IMR-90 (cell line): ENCODE measurements at regions not wholly inside any gene's neighbourhood (a gene's known extent, or its start where the extent isn't known, plus 50 kb on each side); places are given as distances from the start of the nearest gene placed in this dataset.

Experiments used
- ATAC-seq: fragments of 200-7000 bp; cut with Tn5 transposase; 2 replicates; pipeline ENCODE4 v1.9.1; 2020; ENCODE audit warnings: low read depth, mild to moderate bottlenecking, moderate library complexity
- BruUV-seq: library from RNA; stranded (reverse); fragments of 400-500 nt; replicated peaks from 2 replicates; lab custom pipeline; 2021; lab: Mats Ljungman, UMichigan
- CTCF ChIA-PET: fragments of 300-600 bp; formaldehyde crosslinking; extraction: SDS; loops from one replicate; lab custom pipeline; 2021; ENCODE audit warnings: antibody characterized with exemption; lab: Yijun Ruan, JAX
- POLR2A ChIA-PET: fragments of 300-600 bp; sonication (Branson Sonifier 250); formaldehyde crosslinking; loops from one replicate; lab custom pipeline; 2022; ENCODE audit warnings: antibody characterized with exemption; ENCODE audit not compliant: unreplicated experiment; lab: Charles Lee
- DNase-seq: peaks from one replicate; pipeline ENCODE4 v3.0.0; 2013
- H2AFZ ChIP-seq: replicated peaks from 2 replicates; pipeline ENCODE3; 2013; ENCODE audit warnings: low read length, mild to moderate bottlenecking; ENCODE audit not compliant: poor library complexity
- H2AK5ac ChIP-seq: 2 replicates; pipeline ENCODE4 v1.6.1; 2013; ENCODE audit warnings: low read depth, low read length, inconsistent platforms
- H2AK9ac ChIP-seq: replicated peaks from 2 replicates; pipeline ENCODE3; 2013; ENCODE audit warnings: mild to moderate bottlenecking, low read depth, low read length, moderate library complexity; ENCODE audit not compliant: poor library complexity
- H2BK120ac ChIP-seq: 2 replicates; pipeline ENCODE4 v1.6.1; 2013; ENCODE audit warnings: low read depth, low read length, inconsistent platforms
- H2BK15ac ChIP-seq: 3 replicates; pipeline ENCODE4 v1.6.1; 2013; ENCODE audit warnings: low read depth, low read length, inconsistent platforms
- H2BK20ac ChIP-seq: 2 replicates; pipeline ENCODE4 v1.6.1; 2013; ENCODE audit warnings: low read depth, mild to moderate bottlenecking, inconsistent platforms, low read length, moderate library complexity
- H2BK5ac ChIP-seq: 2 replicates; pipeline ENCODE4 v1.6.1; 2013; ENCODE audit warnings: mild to moderate bottlenecking, low read depth, low read length, inconsistent platforms; ENCODE audit not compliant: poor library complexity, severe bottlenecking
- H3K14ac ChIP-seq: replicated peaks from 2 replicates; pipeline ENCODE4 v1.6.1; 2013; ENCODE audit warnings: low read depth, low read length, inconsistent platforms
- H3K18ac ChIP-seq: 2 replicates; pipeline ENCODE4 v1.6.1; 2013; ENCODE audit warnings: low read depth, low read length, control low read depth
- H3K23ac ChIP-seq: 2 replicates; pipeline ENCODE4 v1.6.1; 2013; ENCODE audit warnings: low read depth, low read length, inconsistent platforms
- H3K27ac ChIP-seq: 2 replicates; pipeline ENCODE4 v1.5.1; 2013; ENCODE audit warnings: mild to moderate bottlenecking, control low read depth, low read length; ENCODE audit not compliant: insufficient read depth
- H3K27me3 ChIP-seq: 2 replicates; pipeline ENCODE4 v1.6.1; 2013; ENCODE audit warnings: low read length; ENCODE audit not compliant: control insufficient read depth, insufficient read depth
- H3K36me3 ChIP-seq: 2 replicates; pipeline ENCODE4 v1.6.1; 2013; ENCODE audit warnings: low read length, mixed read lengths; ENCODE audit not compliant: control insufficient read depth, insufficient read depth
- H3K4ac ChIP-seq: 2 replicates; pipeline ENCODE4 v1.6.1; 2013; ENCODE audit warnings: low read depth, low read length, inconsistent platforms
- H3K4me1 ChIP-seq: 2 replicates; pipeline ENCODE4 v1.6.1; 2013; ENCODE audit warnings: low read length, mixed read lengths; ENCODE audit not compliant: control insufficient read depth, insufficient read depth
- H3K4me2 ChIP-seq: 2 replicates; pipeline ENCODE4 v1.6.1; 2013; ENCODE audit warnings: low read depth, mild to moderate bottlenecking, control low read depth, low read length, moderate library complexity
- H3K4me3 ChIP-seq: 2 replicates; pipeline ENCODE4 v1.5.1; 2013; ENCODE audit warnings: low read depth, mild to moderate bottlenecking, control low read depth, low read length, moderate library complexity; ENCODE audit not compliant: insufficient read depth
- H3K56ac ChIP-seq: 2 replicates; pipeline ENCODE4 v1.6.1; 2013; ENCODE audit warnings: low read length, inconsistent platforms; ENCODE audit not compliant: insufficient read depth; ENCODE audit errors: extremely low read depth
- H3K79me1 ChIP-seq, 2 experiments: 2 replicates each; pipeline ENCODE4 v1.6.1; 2013; ENCODE audit warnings: low read length in 2 of 2, inconsistent platforms in 1 of 2, low read depth in 1 of 2
- H3K9ac ChIP-seq: 2 replicates; pipeline ENCODE4 v1.6.1; 2013; ENCODE audit warnings: low read depth, low read length, control low read depth
- H3K9me1 ChIP-seq: 2 replicates; pipeline ENCODE4 v1.6.1; 2013; ENCODE audit warnings: low read length, inconsistent platforms; ENCODE audit not compliant: insufficient read depth
- H3K9me3 ChIP-seq: 2 replicates; pipeline ENCODE4 v1.6.1; 2013; ENCODE audit warnings: low read length; ENCODE audit not compliant: control insufficient read depth, insufficient read depth
- H4K20me1 ChIP-seq: 2 replicates; pipeline ENCODE4 v1.6.1; 2013; ENCODE audit warnings: low read length, inconsistent platforms; ENCODE audit not compliant: insufficient read depth
- H4K5ac ChIP-seq: 2 replicates; pipeline ENCODE4 v1.6.1; 2013; ENCODE audit warnings: mild to moderate bottlenecking, low read depth, low read length, control low read depth
- H4K8ac ChIP-seq, 2 experiments: 2 replicates each; pipeline ENCODE4 v1.6.1; 2013; ENCODE audit warnings: low read depth in 2 of 2, low read length in 2 of 2, control low read depth in 1 of 2, inconsistent platforms in 1 of 2
- H4K91ac ChIP-seq: 2 replicates; pipeline ENCODE4 v1.6.1; 2013; ENCODE audit warnings: low read depth, low read length, inconsistent platforms; ENCODE audit not compliant: insufficient read depth
- BHLHE40 ChIP-seq: fragments of 150-350 bp; IDR thresholded peaks from 2 replicates; pipeline ENCODE4 v1.6.1; 2016; ENCODE audit warnings: mild to moderate bottlenecking, low read depth, low read length
- CEBPB ChIP-seq: IDR thresholded peaks from 2 replicates; pipeline ENCODE4 v1.6.1; 2012; ENCODE audit warnings: low read depth, low read length, improper control_type of control experiment
- CHD1 ChIP-seq: IDR thresholded peaks from 2 replicates; pipeline ENCODE4 v1.6.1; 2012; ENCODE audit warnings: low read depth, low read length, improper control_type of control experiment
- CTCF ChIP-seq: conservative IDR thresholded peaks from 2 replicates; pipeline ENCODE4 v1.5.1; 2012; ENCODE audit warnings: mild to moderate bottlenecking, low read depth, low read length, improper control_type of control experiment
- ELK1 ChIP-seq: fragments of 150-350 bp; IDR thresholded peaks from 2 replicates; pipeline ENCODE4 v1.6.1; 2016; ENCODE audit warnings: low read depth, mild to moderate bottlenecking, low read length, moderate library complexity, borderline replicate concordance
- FOS ChIP-seq: fragments of 150-350 bp; IDR thresholded peaks from 2 replicates; pipeline ENCODE4 v1.6.1; 2016; ENCODE audit warnings: low read depth, low read length
- MAFK ChIP-seq: IDR thresholded peaks from 2 replicates; pipeline ENCODE4 v1.6.1; 2012; ENCODE audit warnings: low read depth, low read length, improper control_type of control experiment
- MAZ ChIP-seq: IDR thresholded peaks from 2 replicates; pipeline ENCODE4 v1.6.1; 2012; ENCODE audit warnings: low read depth, mild to moderate bottlenecking, low read length, improper control_type of control experiment, moderate library complexity, borderline replicate concordance
- MXI1 ChIP-seq: IDR thresholded peaks from 2 replicates; pipeline ENCODE4 v1.6.1; 2012; ENCODE audit warnings: low read depth, mild to moderate bottlenecking, low read length, moderate library complexity, borderline replicate concordance
- NFE2L2 ChIP-seq: fragments of 150-350 bp; IDR thresholded peaks from 2 replicates; pipeline ENCODE4 v1.6.1; 2016; ENCODE audit warnings: low read depth, mild to moderate bottlenecking, low read length
- POLR2A ChIP-seq: IDR thresholded peaks from 2 replicates; pipeline ENCODE4 v1.6.1; 2012; ENCODE audit warnings: mild to moderate bottlenecking, low read depth, low read length
- RAD21 ChIP-seq: IDR thresholded peaks from 2 replicates; pipeline ENCODE4 v1.6.1; 2012; ENCODE audit warnings: low read length, improper control_type of control experiment
- RCOR1 ChIP-seq: IDR thresholded peaks from 2 replicates; pipeline ENCODE4 v1.6.1; 2012; ENCODE audit warnings: mild to moderate bottlenecking, low read length, improper control_type of control experiment; ENCODE audit not compliant: insufficient replicate concordance
- RFX5 ChIP-seq: IDR thresholded peaks from 2 replicates; pipeline ENCODE4 v1.8.0; 2012; ENCODE audit warnings: low read depth, mild to moderate bottlenecking, low read length, moderate library complexity
- SMC3 ChIP-seq: fragments of 150-350 bp; IDR thresholded peaks from 2 replicates; pipeline ENCODE4 v1.6.1; 2016; ENCODE audit warnings: low read depth, mild to moderate bottlenecking, antibody characterized with exemption, low read length, moderate library complexity
- USF2 ChIP-seq: fragments of 150-350 bp; IDR thresholded peaks from 2 replicates; pipeline ENCODE4 v1.6.1; 2017; ENCODE audit warnings: mild to moderate bottlenecking, antibody characterized with exemption, low read length, low read depth
- WGBS, 2 experiments: methylation state at CpG; one replicate each; pipeline versions ENCODE4 v1.1.5 to v1.1.7; 2013; ENCODE audit warnings: missing lambda C conversion rate in 2 of 2; ENCODE audit not compliant: insufficient read length in 1 of 2; ENCODE audit errors: extremely low coverage in 2 of 2; 5-methylcytosine and 5-hydroxymethylcytosine counted together
- dilution Hi-C: fragments of 300-500 bp; cut with HindIII; formaldehyde crosslinking; loops from one replicate; pipeline ENCODE4 v1.14.3; 2018; ENCODE audit warnings: low sequenced_read_pairs; ENCODE audit not compliant: unreplicated experiment
- in situ Hi-C: fragments of 300-500 bp; cut with MboI; formaldehyde crosslinking; loops from 3 replicates; pipeline ENCODE4 v1.14.3; 2019; ENCODE audit warnings: low sequenced_read_pairs, inconsistent platforms, mixed read lengths
- intact Hi-C: fragments of 100-400 bp; cut with micrococcal nuclease; formaldehyde crosslinking; loops from 2 replicates; pipeline ENCODE4 v1.10.0; 2022

GRCh38 chr1:232684371-232685105 is 54.6 kb upstream of the SIPA1L2 start:
- Histone ChIP-seq H4K5ac (no peak overlapping the region), H2AFZ (no peak overlapping the region), H2BK15ac (no peak overlapping the region), H3K4me1 (peaks cover 5% of the 10 kb centered on the region; the same call in 1 of the 2 replicates), H3K27ac (no peak overlapping the region), H2BK120ac (no peak overlapping the region), H3K56ac (no peak overlapping the region), H3K9me1 (no peaks in the 10 kb centered on the region), H3K23ac (no peak overlapping the region), H3K18ac (no peak overlapping the region), H3K9me3 (no peaks in the 10 kb centered on the region; the same call in 1 of the 2 replicates), H3K27me3 (no peaks in the 10 kb centered on the region), H2AK5ac (peak overlapping the region; percentile 14; the same call in 1 of the 2 replicates), H2BK5ac (no peak overlapping the region), H2BK20ac (no peak overlapping the region), H3K4me3 (no peak overlapping the region), H2AK9ac (no peak overlapping the region), H3K9ac (no peak overlapping the region), H3K79me1 (no peaks in the 10 kb centered on the region), H3K36me3 (no peaks in the 10 kb centered on the region), H4K8ac (no peak overlapping the region), H4K20me1 (no peaks in the 10 kb centered on the region), H3K14ac (no peak overlapping the region), H3K4me2 (no peak overlapping the region; the same call in 1 of the 2 replicates), H3K4ac (no peak overlapping the region; the same call in 1 of the 2 replicates), H4K91ac (no peak overlapping the region)
- intact Hi-C loops (no loop called here), in situ Hi-C loops (no loop called here), dilution Hi-C loops (no loop called here)
- DNase-seq (peak; percentile 61), ATAC-seq (peak; percentile 86)
- BruUV-seq = no TSS peak
- POLR2A ChIA-PET = no interaction called here
- no peak for TF ChIP-seq CEBPB
- no peak for TF ChIP-seq RFX5
- TF ChIP-seq RAD21 = no peak
- TF ChIP-seq MAFK = no peak
- TF ChIP-seq MXI1 = no peak
- no peak for TF ChIP-seq POLR2A
- no peak for TF ChIP-seq FOS
- no peak for TF ChIP-seq SMC3
- no peak for TF ChIP-seq MAZ
- TF ChIP-seq ELK1 = no peak
- TF ChIP-seq BHLHE40 = no peak
- no peak for TF ChIP-seq NFE2L2
- no peak for TF ChIP-seq CTCF
- no peak for TF ChIP-seq RCOR1
- TF ChIP-seq CHD1 = no peak
- no peak for TF ChIP-seq USF2
- 28% methylated on average over 2 of the region's 3 CpGs; no CpG with 5 or more reads in 1 of the 2 experiments for WGBS, 2 experiments
- CTCF ChIA-PET = no interaction called here
